PC-3 (cell line): ENCODE measurements at regions not wholly inside any gene's neighbourhood (a gene's known extent, or its start where the extent isn't known, plus 50 kb on each side); places are given as distances from the start of the nearest gene placed in this dataset.

ENCODE experiments used
- ATAC-seq: fragments of 200-7000 bp; cut with Tn5 transposase; 2 replicates; pipeline ENCODE4 v1.9.1; 2020; ENCODE audit warnings: mild to moderate bottlenecking, moderate library complexity
- BruUV-seq: library from RNA; stranded (reverse); fragments of 400-500 nt; replicated peaks from 2 replicates; lab custom pipeline; 2021; lab: Mats Ljungman, UMichigan
- CTCF ChIA-PET: fragments of 300-600 bp; sonication (Branson Sonifier 250); formaldehyde crosslinking; loops from one replicate; lab custom pipeline; 2022; ENCODE audit warnings: antibody characterized with exemption; lab: Charles Lee
- POLR2A ChIA-PET: fragments of 300-600 bp; sonication (Branson Sonifier 250); formaldehyde crosslinking; loops from one replicate; lab custom pipeline; 2022; ENCODE audit warnings: antibody characterized with exemption; ENCODE audit not compliant: unreplicated experiment; lab: Charles Lee
- DNase-seq: peaks from one replicate; pipeline ENCODE4 v3.0.0-alpha.2; 2015
- H2AFZ ChIP-seq: fragments of 300-600 bp; sonication (generic); 2 replicates; pipeline ENCODE4 v1.6.0; 2016; ENCODE audit warnings: antibody characterized with exemption, low read length
- H3F3A ChIP-seq: fragments of 300-600 bp; sonication (generic); one replicate; pipeline ENCODE4 v1.6.0; 2017; ENCODE audit warnings: antibody characterized with exemption, low read length, control low read depth, mild to moderate bottlenecking; ENCODE audit not compliant: unreplicated experiment
- H3K27ac ChIP-seq: fragments of 300-600 bp; sonication (generic); 2 replicates; pipeline ENCODE4 v1.5.1; 2016; ENCODE audit warnings: mild to moderate bottlenecking, low read length
- H3K27me3 ChIP-seq: fragments of 300-600 bp; sonication (generic); 2 replicates; pipeline ENCODE4 v1.6.1; 2016; ENCODE audit warnings: low read length, mixed read lengths
- H3K36me3 ChIP-seq: fragments of 300-600 bp; sonication (generic); 2 replicates; pipeline ENCODE4 v1.6.1; 2016; ENCODE audit warnings: low read depth, mixed run types, low read length, mixed read lengths
- H3K4me1 ChIP-seq: fragments of 300-600 bp; sonication (generic); 2 replicates; pipeline ENCODE4 v1.5.1; 2016; ENCODE audit warnings: low read length; ENCODE audit not compliant: insufficient read depth
- H3K4me2 ChIP-seq: fragments of 300-600 bp; sonication (generic); 2 replicates; pipeline ENCODE4 v1.6.0; 2016; ENCODE audit warnings: low read length
- H3K4me3 ChIP-seq: fragments of 300-600 bp; sonication (generic); 2 replicates; pipeline ENCODE4 v1.5.1; 2016; ENCODE audit warnings: mild to moderate bottlenecking, low read length, mixed read lengths
- H3K79me2 ChIP-seq: fragments of 300-600 bp; sonication (generic); 2 replicates; pipeline ENCODE4 v1.6.1; 2017; ENCODE audit warnings: low read length, mixed read lengths
- H3K9ac ChIP-seq: fragments of 300-600 bp; sonication (generic); 2 replicates; pipeline ENCODE4 v1.6.0; 2016; ENCODE audit warnings: mild to moderate bottlenecking, low read length
- H3K9me2 ChIP-seq: fragments of 300-600 bp; sonication (generic); replicated peaks from 2 replicates; pipeline ENCODE4 v1.6.1; 2016; ENCODE audit warnings: mixed run types, low read length, mixed read lengths
- H3K9me3 ChIP-seq: fragments of 300-600 bp; sonication (generic); 2 replicates; pipeline ENCODE4 v1.6.1; 2016; ENCODE audit warnings: low read length, mixed read lengths
- H4K20me1 ChIP-seq: fragments of 300-600 bp; sonication (generic); 2 replicates; pipeline ENCODE4 v1.6.1; 2016; ENCODE audit warnings: low read length, mixed read lengths
- EZH2 ChIP-seq: fragments of 300-600 bp; sonication (generic); IDR thresholded peaks from one replicate; pipeline ENCODE4 v1.6.1; 2017; ENCODE audit warnings: antibody characterized with exemption, mild to moderate bottlenecking, low read length; ENCODE audit not compliant: unreplicated experiment
- EZH2phosphoT487 ChIP-seq: fragments of 300-600 bp; sonication (generic); IDR thresholded peaks from 2 replicates; pipeline ENCODE4 v1.6.1; 2018; ENCODE audit warnings: mild to moderate bottlenecking, antibody characterized with exemption, low read length, borderline replicate concordance
- intact Hi-C: fragments of 100-400 bp; cut with micrococcal nuclease; formaldehyde crosslinking; loops from 2 replicates; pipeline ENCODE4 v1.9.0; 2023
- TF ChIP-seq, protein P1 (sequence below): fragments of 300-600 bp; sonication (generic); conservative IDR thresholded peaks from 2 replicates; pipeline ENCODE4 v1.5.1; 2017; ENCODE audit warnings: antibody characterized with exemption, low read depth, mild to moderate bottlenecking, low read length

DNA sequence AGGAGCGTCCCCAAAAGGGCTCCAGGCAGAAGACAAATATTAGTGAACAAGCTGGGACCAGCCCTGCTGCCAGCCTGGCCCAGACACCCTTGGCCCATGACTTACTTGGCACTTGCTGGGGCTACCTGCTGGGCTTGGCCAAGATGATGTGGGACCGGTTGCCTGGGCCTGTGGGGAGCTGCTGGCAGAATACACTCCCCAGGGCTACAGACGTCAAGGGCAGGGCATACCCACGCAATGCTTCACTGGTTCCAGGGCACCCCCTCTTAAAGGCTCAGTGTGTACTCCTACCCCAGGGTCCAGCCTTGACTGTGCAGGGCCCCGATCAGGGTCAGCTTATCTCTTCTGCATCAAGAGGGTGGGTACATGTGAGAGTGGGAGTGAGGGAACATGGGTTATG, 106.5 kb upstream of the SLC2A1 start:
- DNase-seq (no peak), ATAC-seq (no peak)
- H3K4me3 ChIP-seq = no peak overlapping the region
- no peaks in the 10 kb centered on the region for H3K4me1 ChIP-seq
- TF ChIP-seq, protein P1, sequence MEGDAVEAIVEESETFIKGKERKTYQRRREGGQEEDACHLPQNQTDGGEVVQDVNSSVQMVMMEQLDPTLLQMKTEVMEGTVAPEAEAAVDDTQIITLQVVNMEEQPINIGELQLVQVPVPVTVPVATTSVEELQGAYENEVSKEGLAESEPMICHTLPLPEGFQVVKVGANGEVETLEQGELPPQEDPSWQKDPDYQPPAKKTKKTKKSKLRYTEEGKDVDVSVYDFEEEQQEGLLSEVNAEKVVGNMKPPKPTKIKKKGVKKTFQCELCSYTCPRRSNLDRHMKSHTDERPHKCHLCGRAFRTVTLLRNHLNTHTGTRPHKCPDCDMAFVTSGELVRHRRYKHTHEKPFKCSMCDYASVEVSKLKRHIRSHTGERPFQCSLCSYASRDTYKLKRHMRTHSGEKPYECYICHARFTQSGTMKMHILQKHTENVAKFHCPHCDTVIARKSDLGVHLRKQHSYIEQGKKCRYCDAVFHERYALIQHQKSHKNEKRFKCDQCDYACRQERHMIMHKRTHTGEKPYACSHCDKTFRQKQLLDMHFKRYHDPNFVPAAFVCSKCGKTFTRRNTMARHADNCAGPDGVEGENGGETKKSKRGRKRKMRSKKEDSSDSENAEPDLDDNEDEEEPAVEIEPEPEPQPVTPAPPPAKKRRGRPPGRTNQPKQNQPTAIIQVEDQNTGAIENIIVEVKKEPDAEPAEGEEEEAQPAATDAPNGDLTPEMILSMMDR = no peak
- TF ChIP-seq EZH2 = no peak
- H3K79me2 ChIP-seq = no peaks in the 10 kb centered on the region
- ChIA-PET POLR2A (no interaction called here), CTCF (no interaction called here)
- H3K9ac ChIP-seq = no peak overlapping the region
- no peak overlapping the region for H3K27ac ChIP-seq
- no peak overlapping the region for H2AFZ ChIP-seq
- no TSS peak for BruUV-seq
- intact Hi-C loops = no loop called here
- H3K9me3 ChIP-seq = no peaks in the 10 kb centered on the region
- no peak overlapping the region for H3K4me2 ChIP-seq
- H3K27me3 ChIP-seq = no peaks in the 10 kb centered on the region
- no peaks in the 10 kb centered on the region for H3K36me3 ChIP-seq
- no peaks in the 10 kb centered on the region for H3F3A ChIP-seq
- no peaks in the 10 kb centered on the region for H3K9me2 ChIP-seq
- H4K20me1 ChIP-seq = no peaks in the 10 kb centered on the region

DNA sequence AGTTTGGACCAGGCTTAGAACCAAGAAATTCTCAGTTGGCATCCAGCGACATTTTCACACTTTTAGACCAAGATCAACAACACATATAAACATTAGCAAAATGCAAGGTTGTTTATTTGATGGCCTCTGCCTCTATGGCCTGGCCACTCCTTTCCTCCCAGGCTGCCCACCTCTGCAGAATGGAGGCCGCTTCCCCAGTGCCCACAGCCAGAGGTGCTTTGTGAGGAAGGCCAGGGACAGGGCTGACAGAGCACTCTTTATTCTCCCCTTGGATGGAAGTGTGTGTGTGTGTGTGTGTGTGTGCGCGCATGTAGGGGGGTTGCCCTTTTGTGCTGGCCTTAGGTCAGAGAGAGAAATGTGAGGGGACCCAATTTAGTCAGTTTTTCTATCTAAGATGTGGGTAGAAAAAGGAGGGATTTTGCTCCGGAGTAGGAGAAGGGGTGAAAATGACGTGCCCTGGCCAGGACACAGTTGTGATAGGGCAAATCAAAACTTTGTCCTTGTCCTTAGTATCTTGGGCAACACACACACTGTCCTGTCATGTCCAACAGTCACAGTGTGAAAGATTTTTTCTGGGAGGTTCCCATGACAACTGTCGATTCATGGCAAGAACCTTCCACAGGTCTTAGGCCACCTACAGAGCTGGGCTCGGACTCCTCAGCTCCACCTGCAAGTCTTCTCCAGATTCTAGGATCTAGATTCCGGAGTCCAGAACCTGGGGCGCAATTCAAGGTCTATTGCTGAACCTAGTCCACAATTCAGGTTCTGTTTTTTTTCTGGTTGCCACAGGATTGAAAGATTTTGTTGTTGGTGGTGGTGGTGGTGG, 104.9 kb upstream of the SLC2A1 start:
- H3K9me2 ChIP-seq = no peaks in the 10 kb centered on the region
- TF ChIP-seq EZH2 = no peak
- TF ChIP-seq, protein P1 = no peak
- TF ChIP-seq EZH2phosphoT487 = no peak
- intact Hi-C loops = no loop called here
- no peak overlapping the region for H3K27ac ChIP-seq
- no peaks in the 10 kb centered on the region for H3K27me3 ChIP-seq
- H3K79me2 ChIP-seq = no peaks in the 10 kb centered on the region
- H3K9me3 ChIP-seq = no peaks in the 10 kb centered on the region
- DNase-seq = no peak
- peaks cover 5% of the 10 kb centered on the region; the same call in 1 of the 2 replicates for H3K4me1 ChIP-seq
- H2AFZ ChIP-seq = no peak overlapping the region
- BruUV-seq = no TSS peak
- no peak for ATAC-seq
- no peaks in the 10 kb centered on the region for H3K36me3 ChIP-seq
- CTCF ChIA-PET = no interaction called here
- no peaks in the 10 kb centered on the region for H4K20me1 ChIP-seq
- H3F3A ChIP-seq = no peaks in the 10 kb centered on the region
- no peak overlapping the region for H3K4me3 ChIP-seq
- POLR2A ChIA-PET = no interaction called here
- no peak overlapping the region for H3K4me2 ChIP-seq
- H3K9ac ChIP-seq = no peak overlapping the region

DNA sequence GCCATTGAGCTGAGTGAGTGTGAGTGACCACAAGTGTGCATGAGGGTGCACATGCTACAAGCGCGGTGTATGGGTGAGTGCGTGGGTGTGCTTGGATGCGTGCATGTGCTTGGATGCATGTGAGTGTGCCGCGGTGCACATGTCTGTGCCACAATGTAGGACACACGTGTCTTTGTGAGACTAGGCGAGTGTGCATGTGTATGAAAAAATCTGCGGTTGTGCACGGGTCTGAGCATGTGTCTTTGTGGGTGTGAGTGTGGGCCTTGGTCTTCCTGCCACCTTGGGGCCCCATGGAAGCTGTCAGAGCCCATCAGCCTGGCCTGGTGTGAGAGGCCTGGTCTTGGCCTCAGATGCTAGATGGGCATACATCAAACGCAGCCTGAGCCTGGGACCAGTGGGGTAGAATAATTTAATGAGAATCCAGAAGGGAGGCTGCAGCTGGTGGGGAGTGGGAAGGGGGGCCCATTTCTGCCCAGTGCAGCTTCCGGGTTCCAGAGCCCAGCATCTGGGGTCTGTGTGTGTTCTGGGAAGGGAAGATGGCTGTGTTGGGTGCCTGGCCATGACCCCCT, 103.9 kb upstream of the SLC2A1 start:
- POLR2A ChIA-PET = no interaction called here
- H3K79me2 ChIP-seq = no peaks in the 10 kb centered on the region
- H3K27ac ChIP-seq = no peak overlapping the region
- H3K9me3 ChIP-seq = no peaks in the 10 kb centered on the region
- no peaks in the 10 kb centered on the region for H3K9me2 ChIP-seq
- no peaks in the 10 kb centered on the region for H3F3A ChIP-seq
- ATAC-seq (no peak), DNase-seq (no peak)
- H3K36me3 ChIP-seq = no peaks in the 10 kb centered on the region
- H3K4me2 ChIP-seq = no peak overlapping the region
- no TSS peak for BruUV-seq
- CTCF ChIA-PET = interaction anchor here (0.6 kb wide), 1 partner anchor 65 kb away, joined by 6 read pairs; no protein-coding TSS in a partner anchor
- no peaks in the 10 kb centered on the region for H4K20me1 ChIP-seq
- no peak overlapping the region for H3K4me3 ChIP-seq
- TF ChIP-seq EZH2phosphoT487 (no peak), EZH2 (no peak)
- TF ChIP-seq, protein P1 = no peak
- H3K9ac ChIP-seq = no peak overlapping the region
- peaks cover 9% of the 10 kb centered on the region; the same call in 1 of the 2 replicates for H3K4me1 ChIP-seq
- H2AFZ ChIP-seq = no peak overlapping the region
- no peaks in the 10 kb centered on the region for H3K27me3 ChIP-seq
- intact Hi-C loops = no loop called here
